ENCODE measurements at regions not wholly inside any gene's neighbourhood (a gene's known extent, or its start where the extent isn't known, plus 50 kb on each side); places are given as distances from the start of the nearest gene placed in this dataset.

DNA sequence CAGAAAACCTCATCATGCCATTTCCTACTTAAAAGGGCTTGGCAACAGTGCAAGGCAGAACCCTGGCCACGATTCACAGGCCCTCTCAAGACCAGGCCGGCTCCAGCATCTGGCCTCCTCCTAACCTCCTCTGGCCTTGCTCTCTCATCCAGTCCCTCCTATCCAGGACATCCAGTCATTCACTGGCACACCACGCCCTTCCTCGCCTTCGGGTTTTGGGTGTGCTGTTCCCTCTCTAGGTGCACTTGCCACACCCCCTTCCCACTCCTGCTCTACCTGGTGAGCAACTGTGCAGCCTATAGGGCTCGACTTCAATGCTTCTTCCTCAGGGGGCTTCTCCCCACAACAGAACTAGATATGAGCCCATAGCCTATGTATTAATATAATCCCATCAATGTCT, 317.1 kb downstream of the ARRDC4 start:
- no peaks in the 10 kb centered on the region for H3K79me2 ChIP-seq (ENCODE audit: low read length)
- H3K27me3 ChIP-seq (ENCODE audit: low read length) = peaks cover 37% of the 10 kb centered on the region
- CTCF ChIA-PET = no interaction called here
- H4K20me1 ChIP-seq (ENCODE audit: low read length) = no peaks in the 10 kb centered on the region
- no peaks in the 10 kb centered on the region for H3K9me2 ChIP-seq (replicated peaks; ENCODE audit: low read length)
- POLR2A ChIA-PET (ENCODE audit: unreplicated experiment) = no interaction called here
- BruUV-seq (replicated peaks) = no TSS peak
- H3K9ac ChIP-seq (ENCODE audit: low read length) = no peak overlapping the region
- H3K4me3 ChIP-seq (ENCODE audit: low read length) = no peak overlapping the region
- TF ChIP-seq EZH2 (IDR thresholded peaks at IDR 0.05; ENCODE audit: low read length, unreplicated experiment) = no peak
- no peak for TF ChIP-seq EZH2phosphoT487 (IDR thresholded peaks at IDR 0.05; ENCODE audit: borderline replicate concordance, low read length)
- TF ChIP-seq, protein P1, sequence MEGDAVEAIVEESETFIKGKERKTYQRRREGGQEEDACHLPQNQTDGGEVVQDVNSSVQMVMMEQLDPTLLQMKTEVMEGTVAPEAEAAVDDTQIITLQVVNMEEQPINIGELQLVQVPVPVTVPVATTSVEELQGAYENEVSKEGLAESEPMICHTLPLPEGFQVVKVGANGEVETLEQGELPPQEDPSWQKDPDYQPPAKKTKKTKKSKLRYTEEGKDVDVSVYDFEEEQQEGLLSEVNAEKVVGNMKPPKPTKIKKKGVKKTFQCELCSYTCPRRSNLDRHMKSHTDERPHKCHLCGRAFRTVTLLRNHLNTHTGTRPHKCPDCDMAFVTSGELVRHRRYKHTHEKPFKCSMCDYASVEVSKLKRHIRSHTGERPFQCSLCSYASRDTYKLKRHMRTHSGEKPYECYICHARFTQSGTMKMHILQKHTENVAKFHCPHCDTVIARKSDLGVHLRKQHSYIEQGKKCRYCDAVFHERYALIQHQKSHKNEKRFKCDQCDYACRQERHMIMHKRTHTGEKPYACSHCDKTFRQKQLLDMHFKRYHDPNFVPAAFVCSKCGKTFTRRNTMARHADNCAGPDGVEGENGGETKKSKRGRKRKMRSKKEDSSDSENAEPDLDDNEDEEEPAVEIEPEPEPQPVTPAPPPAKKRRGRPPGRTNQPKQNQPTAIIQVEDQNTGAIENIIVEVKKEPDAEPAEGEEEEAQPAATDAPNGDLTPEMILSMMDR (conservative IDR thresholded peaks at IDR 0.05; ENCODE audit: low read depth, low read length) = no peak
- no peak overlapping the region for H3K27ac ChIP-seq (ENCODE audit: low read length)
- no peaks in the 10 kb centered on the region for H3K9me3 ChIP-seq (ENCODE audit: low read length)
- no peak overlapping the region for H2AFZ ChIP-seq (ENCODE audit: low read length)
- H3K4me2 ChIP-seq (ENCODE audit: low read length) = no peak overlapping the region
- no peaks in the 10 kb centered on the region for H3K4me1 ChIP-seq (ENCODE audit: insufficient read depth, low read length)
- no peaks in the 10 kb centered on the region for H3F3A ChIP-seq (ENCODE audit: low read length, unreplicated experiment)
- no peak for DNase-seq
- intact Hi-C loops (cut with micrococcal nuclease) = no loop called here
- no peak for ATAC-seq
- H3K36me3 ChIP-seq (ENCODE audit: low read depth, low read length) = no peaks in the 10 kb centered on the region

DNA sequence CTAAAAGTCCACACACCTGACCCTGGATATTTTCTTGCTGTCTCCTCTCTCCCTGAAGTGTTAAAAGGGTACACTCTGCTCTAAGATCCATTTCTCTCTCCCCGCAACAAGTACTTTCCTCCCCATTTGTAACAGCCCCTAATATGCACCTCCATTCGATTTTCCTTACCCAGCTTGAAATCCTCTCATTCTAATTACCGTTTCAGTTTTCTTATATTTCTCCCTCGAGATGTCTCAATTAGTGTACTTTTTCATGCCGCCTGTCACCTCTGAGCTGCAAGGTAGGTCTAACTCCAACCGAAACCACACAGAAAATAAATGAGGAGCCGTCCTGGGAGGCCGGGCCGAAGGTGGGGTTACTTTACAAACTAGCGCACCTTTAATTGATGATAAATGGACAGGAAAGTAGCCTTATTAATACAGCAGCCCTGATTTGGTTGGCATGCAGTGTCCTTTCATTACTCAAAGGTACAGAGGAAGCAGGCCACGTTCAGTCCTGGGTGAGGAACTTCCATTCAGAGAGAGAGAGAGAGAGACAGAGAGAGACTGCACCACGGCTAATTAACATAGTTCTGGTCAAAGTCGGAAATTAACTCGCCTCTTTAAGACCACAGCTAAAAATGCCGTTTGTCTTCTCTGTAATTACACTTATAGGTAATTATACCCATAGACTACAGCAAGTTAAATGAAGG, 319.9 kb downstream of the ARRDC4 start:
- POLR2A ChIA-PET (ENCODE audit: unreplicated experiment) = no interaction called here
- H3K4me3 ChIP-seq (ENCODE audit: low read length) = no peak overlapping the region
- no peak for ATAC-seq
- DNase-seq = no peak
- BruUV-seq (replicated peaks) = no TSS peak
- H3K4me2 ChIP-seq (ENCODE audit: low read length) = no peak overlapping the region
- no peaks in the 10 kb centered on the region for H3F3A ChIP-seq (ENCODE audit: low read length, unreplicated experiment)
- no peak overlapping the region for H3K9ac ChIP-seq (ENCODE audit: low read length)
- intact Hi-C loops (cut with micrococcal nuclease) = no loop called here
- no peaks in the 10 kb centered on the region for H3K9me3 ChIP-seq (ENCODE audit: low read length)
- H4K20me1 ChIP-seq (ENCODE audit: low read length) = no peaks in the 10 kb centered on the region
- no peaks in the 10 kb centered on the region for H3K9me2 ChIP-seq (replicated peaks; ENCODE audit: low read length)
- H3K36me3 ChIP-seq (ENCODE audit: low read depth, low read length) = no peaks in the 10 kb centered on the region
- TF ChIP-seq EZH2 (IDR thresholded peaks at IDR 0.05; ENCODE audit: low read length, unreplicated experiment) (peak; percentile 34), EZH2phosphoT487 (IDR thresholded peaks at IDR 0.05; ENCODE audit: borderline replicate concordance, low read length) (no peak)
- TF ChIP-seq, protein P1 (conservative IDR thresholded peaks at IDR 0.05; ENCODE audit: low read depth, low read length) = no peak
- no peak overlapping the region for H2AFZ ChIP-seq (ENCODE audit: low read length)
- H3K27ac ChIP-seq (ENCODE audit: low read length) = no peak overlapping the region
- H3K27me3 ChIP-seq (ENCODE audit: low read length) = peaks cover 57% of the 10 kb centered on the region
- H3K79me2 ChIP-seq (ENCODE audit: low read length) = no peaks in the 10 kb centered on the region
- H3K4me1 ChIP-seq (ENCODE audit: insufficient read depth, low read length) = no peaks in the 10 kb centered on the region
- CTCF ChIA-PET = no interaction called here

DNA sequence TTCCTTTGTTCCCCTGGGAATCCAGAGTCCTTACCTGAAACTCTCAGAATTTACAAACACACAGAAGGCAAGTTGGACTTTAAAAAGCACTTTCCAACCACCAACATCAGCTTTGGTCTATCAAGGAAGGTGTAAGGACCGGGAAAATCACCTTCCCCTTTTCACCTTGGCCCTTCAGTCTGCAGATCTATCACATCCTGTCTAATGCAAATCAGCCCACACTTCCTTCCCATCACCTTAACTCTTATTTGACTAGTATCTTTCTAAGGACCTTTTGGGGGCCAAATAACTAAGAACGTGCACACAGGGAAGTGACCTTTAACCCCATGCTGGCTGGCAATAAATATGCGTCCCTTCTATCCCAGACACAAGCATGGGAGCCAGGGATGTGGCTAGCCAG, 320.6 kb downstream of the ARRDC4 start:
- Histone ChIP-seq H3K36me3 (ENCODE audit: low read depth, low read length) (no peaks in the 10 kb centered on the region), H3K27ac (ENCODE audit: low read length) (no peak overlapping the region), H3K27me3 (ENCODE audit: low read length) (peaks cover 64% of the 10 kb centered on the region), H3K9me2 (replicated peaks; ENCODE audit: low read length) (no peaks in the 10 kb centered on the region), H3K9ac (ENCODE audit: low read length) (no peak overlapping the region), H3K79me2 (ENCODE audit: low read length) (no peaks in the 10 kb centered on the region), H2AFZ (ENCODE audit: low read length) (no peak overlapping the region), H3K4me1 (ENCODE audit: insufficient read depth, low read length) (no peaks in the 10 kb centered on the region), H3K9me3 (ENCODE audit: low read length) (no peaks in the 10 kb centered on the region), H3F3A (ENCODE audit: low read length, unreplicated experiment) (no peaks in the 10 kb centered on the region), H4K20me1 (ENCODE audit: low read length) (no peaks in the 10 kb centered on the region), H3K4me3 (ENCODE audit: low read length) (no peak overlapping the region), H3K4me2 (ENCODE audit: low read length) (no peak overlapping the region)
- DNase-seq = no peak
- ChIA-PET CTCF (no interaction called here), POLR2A (ENCODE audit: unreplicated experiment) (no interaction called here)
- TF ChIP-seq, protein P1 (conservative IDR thresholded peaks at IDR 0.05; ENCODE audit: low read depth, low read length) = no peak
- TF ChIP-seq EZH2 (IDR thresholded peaks at IDR 0.05; ENCODE audit: low read length, unreplicated experiment) (no peak), EZH2phosphoT487 (IDR thresholded peaks at IDR 0.05; ENCODE audit: borderline replicate concordance, low read length) (no peak)
- intact Hi-C loops (cut with micrococcal nuclease) = no loop called here
- BruUV-seq (replicated peaks) = no TSS peak
- no peak for ATAC-seq
